ENCODE measurements at regions not wholly inside any gene's neighbourhood (a gene's known extent, or its start where the extent isn't known, plus 50 kb on each side); places are given as distances from the start of the nearest gene placed in this dataset.
A peak's percentile ranks its signal among the peaks of the same experiment; 100 is the strongest.

GRCh38 chr16:54482892-54483574 lies 196.4 kb upstream of the IRX3 start:
- no peak for DNase-seq (ENCODE audit: missing footprints)
- intact Hi-C loops (cut with DNase I): loop anchor here (2.0 to 10.0 kb wide), 5 partner anchors 60 to 588 kb away; partner anchors contain the start of gene IRX3
- peak; percentile 81 for ATAC-seq

GRCh38 chr16:54480429-54480828 lies 193.8 kb upstream of the IRX3 start:
- ATAC-seq: no peak
- intact Hi-C loops (cut with DNase I): loop anchor here (5.0 to 10.0 kb wide), 4 partner anchors 193 to 586 kb away; partner anchors contain the start of gene IRX3
- no peak for DNase-seq (ENCODE audit: missing footprints)

- intact Hi-C loops (cut with DNase I): no loop called here
- DNase-seq (ENCODE audit: missing footprints) (no peak), ATAC-seq (no peak)
These were observed 193.0 kb upstream of the IRX3 start for GRCh38 chr16:54479546-54479945.

- ATAC-seq (no peak), DNase-seq (ENCODE audit: missing footprints) (no peak)
- intact Hi-C loops (cut with DNase I): no loop called here
These were observed 191.1 kb upstream of the IRX3 start for GRCh38 chr16:54477714-54478113.

GRCh38 chr16:54475019-54475601 lies 188.5 kb upstream of the IRX3 start:
- no peak for ATAC-seq
- intact Hi-C loops (cut with DNase I): no loop called here
- no peak for DNase-seq (ENCODE audit: missing footprints)

GRCh38 chr16:54473226-54473993 lies 186.8 kb upstream of the IRX3 start:
- intact Hi-C loops (cut with DNase I): no loop called here
- peak; percentile 75 for ATAC-seq
- no peak for DNase-seq (ENCODE audit: missing footprints)

- ATAC-seq (no peak), DNase-seq (ENCODE audit: missing footprints) (no peak)
- intact Hi-C loops (cut with DNase I): no loop called here
These were observed 180.8 kb upstream of the IRX3 start for GRCh38 chr16:54467398-54467797.

GRCh38 chr16:54466233-54466632 lies 179.6 kb upstream of the IRX3 start:
- ATAC-seq (peak; percentile 35), DNase-seq (ENCODE audit: missing footprints) (no peak)
- intact Hi-C loops (cut with DNase I): no loop called here

- intact Hi-C loops (cut with DNase I): no loop called here
- no peak for DNase-seq (ENCODE audit: missing footprints)
- ATAC-seq: no peak
These were observed 178.5 kb upstream of the IRX3 start for GRCh38 chr16:54465063-54465462.

- DNase-seq (ENCODE audit: missing footprints) (no peak), ATAC-seq (no peak)
- intact Hi-C loops (cut with DNase I): no loop called here
These were observed 176.2 kb upstream of the IRX3 start for GRCh38 chr16:54462771-54463170.

GRCh38 chr16:54462151-54462651 lies 175.6 kb upstream of the IRX3 start:
- intact Hi-C loops (cut with DNase I): no loop called here
- no peak for ATAC-seq
- DNase-seq (ENCODE audit: missing footprints): no peak

GRCh38 chr16:54460263-54460860 lies 173.8 kb upstream of the IRX3 start:
- DNase-seq (ENCODE audit: missing footprints): no peak
- ATAC-seq: no peak

GRCh38 chr16:54459509-54460262 lies 173.1 kb upstream of the IRX3 start:
- DNase-seq (ENCODE audit: missing footprints): no peak
- intact Hi-C loops (cut with DNase I): no loop called here
- ATAC-seq: no peak

More at GRCh38 chr16:54460263-54460860, 173.8 kb upstream of the IRX3 start:
- intact Hi-C loops (cut with DNase I): no loop called here

- ATAC-seq: no peak
- DNase-seq (ENCODE audit: missing footprints): no peak
- intact Hi-C loops (cut with DNase I): no loop called here
These were observed 172.3 kb upstream of the IRX3 start for GRCh38 chr16:54458923-54459322.

GRCh38 chr16:54456291-54456690 lies 169.7 kb upstream of the IRX3 start:
- DNase-seq (ENCODE audit: missing footprints): no peak
- no peak for ATAC-seq
- intact Hi-C loops (cut with DNase I): no loop called here

GRCh38 chr16:54455030-54455725 lies 168.6 kb upstream of the IRX3 start:
- intact Hi-C loops (cut with DNase I): no loop called here
- DNase-seq (ENCODE audit: missing footprints) (no peak), ATAC-seq (no peak)

- ATAC-seq (no peak), DNase-seq (ENCODE audit: missing footprints) (no peak)
- intact Hi-C loops (cut with DNase I): no loop called here
These were observed 168.0 kb upstream of the IRX3 start for GRCh38 chr16:54454616-54455015.

- intact Hi-C loops (cut with DNase I): no loop called here
- DNase-seq (ENCODE audit: missing footprints) (no peak), ATAC-seq (no peak)
These were observed 167.3 kb upstream of the IRX3 start for GRCh38 chr16:54453871-54454270.

All from Right ventricle myocardium inferior (tissue), 1 donor.